GM18867 (cell line): ENCODE measurements at regions not wholly inside any gene's neighbourhood (a gene's known extent, or its start where the extent isn't known, plus 50 kb on each side); places are given as distances from the start of the nearest gene placed in this dataset.

Source experiments
- ATAC-seq: cut with Tn5 transposase; IDR thresholded peaks from one replicate; pipeline ENCODE4 v1.9.1; 2021; ENCODE audit warnings: mild to moderate bottlenecking, moderate library complexity; ENCODE audit not compliant: unreplicated experiment

DNA sequence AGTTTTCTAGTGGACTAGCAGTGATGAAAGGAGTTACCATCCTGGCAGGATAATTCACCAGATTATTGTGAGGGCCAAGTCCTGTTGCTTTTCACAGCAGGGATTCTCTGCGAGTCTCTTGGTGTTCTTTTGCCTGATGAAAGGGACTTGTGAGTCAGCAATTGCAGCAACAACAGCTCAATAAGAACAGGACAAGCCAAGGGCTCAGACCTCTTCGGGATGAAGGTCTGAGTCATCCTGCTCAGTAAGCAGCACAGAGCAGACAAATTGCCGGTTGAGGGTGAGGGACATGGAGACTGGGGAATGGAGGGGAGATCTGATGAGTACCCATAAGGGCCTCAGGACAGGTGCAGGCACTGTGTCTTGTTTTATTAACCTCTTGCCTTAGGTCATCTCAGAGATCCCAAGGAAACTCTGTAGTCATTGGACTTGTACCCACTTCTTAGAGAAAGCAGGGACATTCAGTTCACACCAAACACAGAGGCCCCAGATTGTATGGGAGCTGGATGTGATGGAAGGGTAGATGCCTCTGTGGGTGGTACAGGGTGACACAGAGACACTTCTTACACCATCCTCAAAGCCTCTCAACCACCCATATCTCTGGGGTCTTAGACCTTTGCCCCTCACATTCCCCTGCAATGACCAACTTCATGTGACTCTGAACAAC, 173.8 kb upstream of the TLE3 start:
- no peak for ATAC-seq

DNA sequence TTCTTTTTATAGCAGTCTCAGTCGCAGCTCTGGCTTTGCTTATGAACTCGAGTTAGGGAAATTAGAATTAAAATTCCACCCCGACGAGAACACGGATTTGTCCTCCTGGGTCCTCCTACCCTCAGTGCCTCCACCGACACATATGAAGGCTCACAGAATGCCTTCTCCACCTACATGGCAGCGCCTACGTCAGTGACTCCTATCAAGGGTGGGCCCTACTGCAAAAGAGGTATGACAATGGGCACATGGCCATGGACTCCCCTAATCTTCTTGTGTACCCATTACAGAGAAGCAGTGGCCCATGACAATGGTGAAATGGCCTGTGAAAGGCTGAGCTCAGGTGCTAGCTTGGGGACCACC, 173.0 kb upstream of the TLE3 start:
- no peak for ATAC-seq

DNA sequence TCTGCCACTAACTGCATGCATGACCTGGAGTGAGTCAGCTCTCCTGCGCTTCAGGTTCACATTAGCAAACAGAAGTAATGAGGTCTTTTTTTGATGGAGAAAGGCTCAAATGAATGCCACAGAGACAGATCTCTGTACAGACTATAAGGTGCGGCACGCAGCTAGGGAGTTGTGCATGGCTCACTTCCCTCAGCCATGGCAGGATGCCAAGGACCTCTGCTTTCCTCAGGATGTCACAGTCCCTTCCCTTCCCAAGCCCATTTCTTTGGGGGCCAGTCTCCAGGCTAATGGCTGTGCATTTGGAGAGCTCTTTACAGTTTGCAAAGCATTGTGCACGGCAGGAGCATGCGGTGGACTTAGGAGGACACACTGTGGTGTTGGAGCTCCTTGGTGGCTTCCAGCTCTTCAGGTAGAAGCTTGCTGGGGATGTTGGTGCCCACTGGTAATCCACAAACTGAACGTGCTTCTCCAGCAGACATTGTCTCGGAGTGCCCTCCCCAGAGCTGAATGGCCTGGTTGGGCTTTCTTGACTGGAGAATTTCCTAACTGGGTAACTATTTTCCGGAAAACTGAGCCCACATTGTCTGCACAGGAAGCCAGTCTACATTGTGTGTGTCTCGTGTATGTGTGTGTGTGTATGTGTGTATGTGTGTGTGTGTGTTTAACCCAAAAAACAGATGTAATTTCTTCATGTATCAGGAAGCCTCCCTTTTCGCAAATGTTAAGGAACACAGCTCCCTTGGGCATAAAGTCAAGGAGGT, 172.5 kb upstream of the TLE3 start:
- no peak for ATAC-seq

DNA sequence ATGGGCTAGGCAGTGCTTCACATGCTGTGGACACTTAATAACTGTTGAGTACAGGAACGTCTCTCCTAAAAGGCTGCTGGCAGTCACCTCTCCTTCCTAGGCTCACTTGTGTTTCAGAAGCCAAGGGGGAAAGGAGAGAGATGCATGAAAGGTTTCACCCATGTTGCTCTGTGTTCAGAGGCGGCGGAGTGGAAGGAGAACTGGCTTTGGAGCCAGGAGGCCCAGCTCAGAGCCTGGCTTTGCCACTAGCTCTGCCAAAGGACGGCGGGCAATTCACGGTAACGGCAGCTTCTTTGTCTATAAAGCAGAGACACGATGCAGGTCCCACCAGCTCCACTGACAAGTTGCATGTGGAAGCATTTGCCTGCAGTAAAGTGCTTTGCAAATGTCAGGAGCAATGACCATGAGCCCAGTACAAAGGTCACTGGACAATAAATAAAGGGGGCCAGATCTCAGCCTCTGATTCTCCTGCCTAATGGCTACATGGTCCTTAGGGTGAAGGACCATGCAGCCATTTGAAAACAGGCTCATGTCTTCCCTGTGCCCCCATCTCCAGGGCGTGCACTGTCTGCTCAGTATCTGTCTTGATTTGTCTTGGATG, 171.7 kb upstream of the TLE3 start:
- ATAC-seq = no peak

DNA sequence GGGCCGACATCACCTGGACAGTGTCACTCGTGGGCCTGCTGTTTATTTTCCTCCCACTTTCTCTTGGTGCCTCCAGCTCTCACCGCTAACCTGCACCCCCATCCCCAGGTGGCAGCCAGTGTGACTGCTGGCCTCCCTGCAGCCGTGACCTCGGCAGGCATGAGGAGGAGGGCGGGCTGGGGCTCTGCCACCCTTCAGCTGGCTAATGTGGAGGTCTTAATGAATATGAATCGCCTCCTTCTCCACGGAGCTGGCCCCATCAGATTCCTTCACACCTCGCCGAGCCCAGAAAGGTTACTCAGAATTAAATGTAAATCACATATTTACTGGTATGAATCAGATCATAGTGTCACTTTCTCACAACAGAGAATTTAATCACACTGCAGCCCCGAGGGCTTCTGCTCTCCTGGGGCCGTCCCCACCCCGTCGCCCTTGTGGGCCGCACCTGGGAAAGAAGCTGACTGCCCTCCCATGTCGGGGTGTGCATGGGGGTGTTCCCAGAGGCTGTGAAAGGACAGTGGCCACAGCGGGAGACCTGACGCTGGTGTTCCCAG, 171.1 kb upstream of the TLE3 start:
- ATAC-seq = no peak

DNA sequence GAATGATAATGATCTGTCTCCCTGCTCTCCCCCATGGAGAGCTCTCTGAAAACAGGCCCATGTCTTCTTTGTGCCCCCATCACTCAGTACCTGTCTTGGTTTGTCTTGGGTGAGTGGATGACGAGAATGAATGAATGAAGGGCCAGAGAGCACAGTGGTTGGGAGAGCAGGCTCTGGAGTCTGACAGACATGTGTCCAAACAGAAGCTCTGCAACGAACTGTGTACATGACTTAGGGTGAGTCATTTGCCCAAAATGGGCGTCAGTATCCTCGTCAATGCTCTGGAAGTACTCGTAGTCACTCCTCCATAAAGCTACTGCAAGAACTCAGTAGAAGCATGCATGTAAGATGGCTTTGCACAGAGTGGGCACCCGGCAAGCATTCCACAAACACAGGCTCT, 170.2 kb upstream of the TLE3 start:
- no peak for ATAC-seq

DNA sequence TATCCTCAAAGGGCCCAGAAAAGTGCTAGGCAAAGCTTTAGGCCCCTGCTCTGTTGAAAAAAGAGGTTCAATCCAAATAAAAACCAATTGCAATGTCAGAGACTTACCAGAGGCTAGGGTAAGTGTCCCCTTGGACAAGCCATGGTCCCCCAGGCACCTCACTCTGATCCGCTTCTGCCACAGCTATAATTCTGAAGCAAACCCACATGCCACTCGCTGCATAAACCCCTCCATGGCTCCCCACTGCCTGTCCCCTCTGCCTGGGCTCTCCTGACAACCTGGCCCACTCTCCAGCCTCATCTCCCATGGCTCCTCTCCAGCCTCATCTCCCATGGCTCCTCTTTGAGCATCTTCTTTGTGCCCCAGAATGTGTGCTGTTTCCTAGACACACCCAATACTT, 169.6 kb upstream of the TLE3 start:
- no peak for ATAC-seq

DNA sequence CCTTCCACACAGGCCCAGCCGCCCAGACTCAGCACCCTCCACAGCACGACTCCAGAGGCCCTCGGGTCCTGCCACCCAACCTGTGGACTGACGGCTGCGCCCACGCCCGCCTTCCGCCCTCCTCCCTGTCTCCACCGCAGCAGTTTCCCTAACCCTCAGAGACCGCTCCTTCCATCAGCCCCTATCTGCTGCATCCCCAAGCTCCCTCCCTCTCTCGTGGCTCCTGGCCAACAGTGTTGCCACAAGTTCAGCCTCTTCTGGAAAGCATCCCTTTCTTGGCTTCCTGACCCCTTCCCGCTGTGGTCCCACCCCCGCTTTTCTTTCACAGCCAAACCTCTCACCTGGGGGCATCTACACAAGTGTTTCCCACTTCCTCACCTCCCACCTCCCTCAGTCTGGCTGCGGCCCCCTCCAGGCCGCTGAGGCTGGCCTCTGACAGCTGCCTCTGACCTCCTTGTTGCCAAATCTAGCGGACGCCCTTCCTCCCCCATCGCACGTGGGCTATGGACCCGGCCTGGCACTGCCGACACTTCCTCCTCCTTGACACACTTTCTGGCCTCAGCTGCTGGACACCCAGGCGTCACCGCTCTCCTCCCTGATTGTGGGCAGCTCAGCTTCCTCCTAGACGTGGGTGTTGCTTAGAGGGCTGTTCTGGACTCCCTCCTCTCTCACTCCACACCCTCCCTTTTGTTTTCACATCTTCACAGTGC, 168.8 kb upstream of the TLE3 start:
- ATAC-seq = no peak

DNA sequence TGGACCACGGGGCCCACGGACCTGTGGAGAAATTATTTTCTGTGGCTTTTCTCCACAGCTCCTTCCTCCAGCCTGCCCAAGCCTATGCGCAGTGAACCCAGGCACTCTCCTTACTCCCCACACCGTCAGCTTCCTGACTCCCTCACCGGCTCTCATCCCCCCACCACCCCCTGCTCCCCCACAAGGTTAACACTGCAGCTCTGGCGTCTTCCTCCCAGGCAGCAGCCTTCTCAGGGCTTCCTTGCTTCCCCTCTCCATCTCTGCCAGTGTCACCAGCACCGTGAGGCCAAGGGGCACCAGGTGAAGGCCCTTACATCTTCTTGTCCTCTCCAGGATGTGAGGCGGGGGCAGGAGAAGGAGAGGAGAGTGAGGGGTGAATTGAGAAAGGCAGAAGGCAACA, 168.3 kb upstream of the TLE3 start:
- ATAC-seq = no peak

DNA sequence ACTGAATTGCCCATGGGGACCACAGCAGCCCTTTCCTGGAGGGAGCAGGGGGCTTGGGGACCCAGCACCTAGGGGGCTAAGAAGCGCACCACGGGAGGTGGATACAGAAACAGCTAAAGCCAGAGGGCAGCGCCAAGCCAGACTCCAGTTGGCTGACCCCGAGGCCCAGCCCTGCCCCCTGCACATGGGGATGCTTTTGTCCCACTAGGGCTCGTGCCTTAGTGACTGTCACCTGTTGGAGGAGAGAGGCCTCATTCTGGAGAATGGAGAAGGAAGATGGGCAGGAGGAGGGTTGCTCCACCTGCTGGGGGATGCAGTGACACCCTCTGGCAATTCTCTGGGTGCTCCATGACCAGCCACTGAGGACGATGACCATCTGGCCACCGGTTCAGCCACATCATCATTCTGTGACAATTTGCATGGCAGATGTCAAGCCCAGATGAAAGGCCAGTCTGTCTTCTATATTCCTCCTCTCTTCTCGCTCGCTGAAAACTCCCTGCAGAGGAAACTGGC, 167.8 kb upstream of the TLE3 start:
- no peak for ATAC-seq

DNA sequence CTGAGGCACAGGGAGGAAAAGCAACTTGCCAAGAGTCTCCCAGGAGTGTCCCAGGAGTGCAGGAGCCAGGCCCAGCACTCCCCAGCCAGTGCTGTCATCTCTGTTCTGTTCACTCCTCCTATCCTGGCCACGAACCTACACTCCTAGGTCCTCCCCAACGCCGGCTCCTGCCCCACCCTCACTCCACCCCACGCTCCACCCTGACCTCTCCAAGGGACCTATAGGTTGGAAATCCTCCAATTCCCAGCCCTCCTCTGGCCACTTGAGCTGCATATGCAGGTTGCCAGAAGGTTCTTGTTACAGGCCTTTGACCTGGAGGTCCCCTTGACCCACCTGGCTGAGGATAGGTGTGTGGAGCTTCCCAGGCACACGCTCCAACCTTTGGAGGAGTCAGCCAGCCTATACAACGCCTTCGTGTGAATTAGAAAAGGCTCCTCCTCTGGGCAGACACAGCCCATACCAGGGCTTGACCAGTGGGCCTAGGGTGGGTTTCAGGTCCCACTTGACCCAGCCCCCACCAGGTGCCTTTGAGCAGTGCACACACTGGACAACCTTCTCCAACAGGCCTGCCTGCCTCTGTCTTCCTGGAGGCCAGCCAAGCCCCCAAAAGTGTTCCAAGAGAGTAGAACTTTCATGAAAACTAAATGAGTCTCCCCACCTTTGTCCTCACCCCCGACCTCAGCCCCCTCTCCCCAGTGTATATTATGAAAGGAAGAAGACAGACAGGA, 167.2 kb upstream of the TLE3 start:
- ATAC-seq = no peak

DNA sequence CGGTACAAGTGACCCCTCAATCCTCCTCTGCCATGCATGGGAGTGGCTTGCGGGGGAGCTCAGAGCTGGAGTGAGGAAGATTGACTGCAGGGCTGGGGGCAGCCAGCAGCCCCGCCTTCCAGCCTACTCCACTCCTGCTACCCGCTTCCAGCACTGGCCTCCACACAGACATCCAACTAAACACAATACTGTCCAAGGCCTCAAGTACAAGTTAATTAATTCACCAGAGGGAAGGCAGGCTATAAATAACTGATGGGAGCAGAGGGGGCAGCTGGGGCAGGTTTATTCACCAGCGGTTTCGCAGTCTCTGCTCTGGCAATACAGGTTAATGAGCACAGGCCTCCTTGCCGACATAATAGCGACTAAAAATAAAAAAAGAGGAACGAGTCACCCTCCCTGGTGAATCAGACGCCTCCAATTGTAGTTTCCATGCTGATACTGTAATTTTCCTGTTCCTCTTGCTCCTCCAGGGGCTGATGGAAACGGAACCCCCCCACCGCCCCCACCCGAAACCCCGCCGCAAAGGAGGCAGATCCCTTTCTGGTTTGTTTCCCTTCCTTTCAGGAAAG, 166.4 kb upstream of the TLE3 start:
- no peak for ATAC-seq

DNA sequence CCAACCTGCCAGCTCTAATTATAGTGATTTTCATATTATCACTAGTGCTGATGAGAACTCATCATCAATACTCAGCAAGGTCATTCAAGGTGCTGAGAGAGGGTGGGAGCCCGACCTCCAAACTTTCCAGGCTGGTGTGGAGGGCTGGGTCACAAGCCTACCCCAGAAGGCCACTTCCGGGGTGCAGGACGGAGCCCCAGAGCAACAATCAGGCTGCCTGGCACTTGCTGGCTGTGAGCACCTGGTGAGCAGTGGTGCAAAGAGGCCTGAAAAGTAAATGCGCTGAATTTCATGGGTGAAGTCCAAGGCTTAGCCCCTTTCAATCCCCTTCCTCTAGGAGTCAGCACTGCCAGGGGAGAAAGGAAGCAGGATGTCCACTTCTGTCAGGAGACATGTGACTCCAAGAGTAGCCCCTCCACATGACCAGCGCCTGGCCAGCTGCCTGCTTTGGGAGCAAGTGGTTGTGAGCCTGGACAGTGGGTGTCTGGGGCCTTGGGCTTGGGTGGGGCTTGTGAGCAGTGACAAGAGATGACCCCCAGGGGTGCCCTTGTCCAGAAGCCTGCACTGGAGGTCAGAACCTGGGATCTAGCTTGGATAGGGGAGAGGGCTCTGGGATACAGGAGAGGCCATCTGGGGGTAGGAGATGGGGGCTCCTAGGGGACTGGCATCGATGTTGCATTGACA, 165.0 kb upstream of the TLE3 start:
- no peak for ATAC-seq

DNA sequence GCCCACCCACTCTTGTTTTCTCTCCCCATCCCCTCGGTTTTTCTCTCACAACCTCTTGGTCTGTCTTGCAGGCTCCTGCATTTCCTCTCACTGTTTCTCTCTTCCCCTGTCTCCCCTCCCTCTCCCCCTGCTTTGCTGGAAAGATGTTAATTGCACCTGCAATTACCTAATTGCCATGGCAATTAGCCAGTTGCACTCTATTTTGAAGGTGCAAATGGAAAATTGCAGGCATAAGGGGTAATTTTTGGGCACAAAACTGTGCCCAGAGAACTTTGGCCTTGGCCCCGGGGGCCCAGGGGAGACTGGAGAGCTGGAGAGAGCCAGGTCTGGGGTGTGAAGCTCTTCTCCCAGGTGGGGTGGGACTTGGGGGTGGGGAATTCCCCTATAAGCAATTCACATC, 164.5 kb upstream of the TLE3 start:
- no peak for ATAC-seq

DNA sequence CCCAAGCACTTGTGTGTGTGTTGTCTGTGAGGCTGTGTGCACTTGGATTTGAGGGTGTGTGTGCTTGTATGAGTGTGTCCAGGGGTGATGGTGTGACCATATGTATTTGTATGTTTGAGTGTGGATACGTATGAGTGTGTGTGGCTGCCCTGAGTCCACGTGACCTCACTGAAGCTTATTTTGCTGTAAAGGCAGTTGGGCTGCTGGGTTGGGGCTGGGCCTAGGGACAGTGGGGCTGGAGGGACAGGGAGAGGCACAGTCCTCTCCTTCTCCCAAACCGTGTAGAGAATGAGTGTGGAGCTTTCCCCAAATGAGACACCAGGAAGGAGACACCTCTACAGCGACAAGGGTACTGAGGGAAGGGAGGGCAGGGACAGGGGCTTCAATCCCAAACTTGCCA, 163.4 kb upstream of the TLE3 start:
- ATAC-seq = no peak

DNA sequence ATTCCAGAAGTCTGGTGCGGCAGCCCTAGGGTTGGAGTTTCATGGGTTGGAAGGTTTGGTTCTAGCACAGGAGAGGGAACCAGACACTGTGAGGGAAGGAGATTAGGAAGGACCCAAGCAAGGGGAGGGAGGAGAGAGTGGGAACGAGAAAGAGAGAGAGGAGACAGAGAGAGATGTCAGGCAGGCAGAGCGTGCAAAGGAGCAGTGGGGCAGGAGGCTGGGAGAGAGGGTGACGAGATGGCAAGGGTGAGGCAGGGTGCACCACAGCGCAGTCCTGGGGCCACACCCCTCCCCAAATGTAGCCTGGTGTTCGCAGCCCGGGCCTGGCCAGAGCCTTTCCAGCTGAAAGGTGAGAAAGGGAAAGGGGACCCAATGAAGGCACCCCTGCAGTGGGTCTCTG, 162.9 kb upstream of the TLE3 start:
- no peak for ATAC-seq

DNA sequence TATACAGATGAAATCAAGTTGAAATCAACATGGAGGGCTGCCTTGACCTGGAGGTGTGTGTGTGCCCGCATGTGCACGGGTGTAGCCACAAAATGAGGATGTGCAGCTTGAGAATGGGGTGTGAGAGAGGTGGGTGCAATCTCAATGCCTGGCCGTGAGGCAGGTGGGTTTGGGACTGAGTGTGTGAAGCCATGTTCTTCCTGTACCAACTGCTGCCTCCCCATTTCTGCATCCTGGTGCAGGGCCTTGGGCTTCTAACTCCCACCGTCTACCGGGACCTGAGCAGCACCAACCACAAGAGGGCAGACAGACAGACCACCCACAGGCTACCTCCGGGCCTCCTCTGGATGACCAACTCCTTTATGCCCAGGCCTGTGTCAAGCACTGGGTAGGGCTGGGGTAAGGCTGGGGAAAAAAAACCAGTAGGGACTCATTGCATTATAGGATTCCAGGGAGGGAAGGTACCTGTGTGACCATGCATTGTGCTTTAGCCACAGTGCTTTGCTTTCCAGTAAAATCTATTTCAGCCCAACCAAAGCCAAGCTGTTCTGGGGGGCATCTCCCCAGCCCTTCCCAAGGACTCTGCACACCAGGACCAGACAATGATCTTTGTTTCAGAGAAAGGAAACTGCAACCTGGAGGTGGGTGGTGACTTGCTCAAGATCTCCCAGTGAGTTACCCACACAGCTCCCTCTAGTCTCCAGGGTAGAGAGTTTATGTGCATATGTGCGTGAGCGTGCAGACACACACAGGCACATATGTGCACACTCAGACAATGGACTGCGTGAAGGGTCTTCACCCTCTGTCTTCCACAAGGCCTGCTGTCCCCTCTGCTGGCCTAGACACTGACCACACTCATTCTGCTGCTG, 162.2 kb upstream of the TLE3 start:
- ATAC-seq = no peak

DNA sequence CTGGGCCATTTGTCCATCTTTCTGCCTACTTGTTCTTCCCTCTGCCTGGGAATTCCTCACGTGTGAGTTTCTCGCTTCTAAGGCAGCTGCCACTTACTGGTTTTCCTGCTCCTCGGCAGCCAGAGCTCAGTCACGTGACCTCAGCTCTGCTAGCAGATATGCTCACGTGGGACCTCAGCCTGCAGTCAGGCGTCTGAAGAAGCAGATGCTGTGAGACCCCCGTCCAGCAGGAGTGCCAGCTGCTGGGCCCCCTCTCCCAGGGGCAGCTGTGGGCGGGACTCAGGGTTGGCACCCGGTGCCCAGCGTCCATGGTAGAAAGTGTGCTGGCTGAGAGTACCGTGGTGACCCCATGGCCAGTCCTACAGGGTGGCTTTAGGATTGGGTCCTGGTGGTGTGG, 161.3 kb upstream of the TLE3 start:
- no peak for ATAC-seq
